Cardiac fibroblast (primary cell): ENCODE measurements at regions not wholly inside any gene's neighbourhood (a gene's known extent, or its start where the extent isn't known, plus 50 kb on each side); places are given as distances from the start of the nearest gene placed in this dataset.
A peak's percentile ranks its signal among the peaks of the same experiment; 100 is the strongest.
"Not testable (repeated sequence)": the region's sequence is repeated elsewhere in the genome, so short reads cannot be mapped to it uniquely, and the experiment has no call there.

ENCODE experiments used
- DNase-seq, 2 donors: peaks; one replicate each; pipeline versions ENCODE4 v3.0.0 to v3.0.0-alpha.2; 2010; ENCODE audit warnings: low read depth in 2 of 2
- H3K4me3 ChIP-seq, 2 donors: replicated peaks in 1 of 2; 1 replicate in 1 of 2; 2 replicates in 1 of 2; pipeline ENCODE4 v1.5.1; 2011; ENCODE audit warnings: low read depth in 2 of 2, low read length in 2 of 2, mild to moderate bottlenecking in 2 of 2, moderate library complexity in 1 of 2
- TF ChIP-seq, protein P1 (sequence below): IDR thresholded peaks from one replicate; pipeline ENCODE4 v1.5.1; 2011; ENCODE audit warnings: low read depth, mild to moderate bottlenecking, low read length, inconsistent platforms

GRCh38 chr4:131609039-131609438 is 1540.1 kb upstream of the PCDH10 start:
- TF ChIP-seq, protein P1, sequence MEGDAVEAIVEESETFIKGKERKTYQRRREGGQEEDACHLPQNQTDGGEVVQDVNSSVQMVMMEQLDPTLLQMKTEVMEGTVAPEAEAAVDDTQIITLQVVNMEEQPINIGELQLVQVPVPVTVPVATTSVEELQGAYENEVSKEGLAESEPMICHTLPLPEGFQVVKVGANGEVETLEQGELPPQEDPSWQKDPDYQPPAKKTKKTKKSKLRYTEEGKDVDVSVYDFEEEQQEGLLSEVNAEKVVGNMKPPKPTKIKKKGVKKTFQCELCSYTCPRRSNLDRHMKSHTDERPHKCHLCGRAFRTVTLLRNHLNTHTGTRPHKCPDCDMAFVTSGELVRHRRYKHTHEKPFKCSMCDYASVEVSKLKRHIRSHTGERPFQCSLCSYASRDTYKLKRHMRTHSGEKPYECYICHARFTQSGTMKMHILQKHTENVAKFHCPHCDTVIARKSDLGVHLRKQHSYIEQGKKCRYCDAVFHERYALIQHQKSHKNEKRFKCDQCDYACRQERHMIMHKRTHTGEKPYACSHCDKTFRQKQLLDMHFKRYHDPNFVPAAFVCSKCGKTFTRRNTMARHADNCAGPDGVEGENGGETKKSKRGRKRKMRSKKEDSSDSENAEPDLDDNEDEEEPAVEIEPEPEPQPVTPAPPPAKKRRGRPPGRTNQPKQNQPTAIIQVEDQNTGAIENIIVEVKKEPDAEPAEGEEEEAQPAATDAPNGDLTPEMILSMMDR, result no peak
- H3K4me3 ChIP-seq, result no peak overlapping the region
- DNase-seq, result peak; percentile 17 to 26

GRCh38 chr4:131610517-131610916 is 1538.6 kb upstream of the PCDH10 start:
- not testable (repeated sequence) for H3K4me3 ChIP-seq
- peak; percentile 76 to 81 for DNase-seq

- TF ChIP-seq, protein P1, result no peak
- DNase-seq, result no peak
- no peak overlapping the region for H3K4me3 ChIP-seq
Observed at GRCh38 chr4:131613086-131613823, 1535.8 kb upstream of the PCDH10 start.

DNA sequence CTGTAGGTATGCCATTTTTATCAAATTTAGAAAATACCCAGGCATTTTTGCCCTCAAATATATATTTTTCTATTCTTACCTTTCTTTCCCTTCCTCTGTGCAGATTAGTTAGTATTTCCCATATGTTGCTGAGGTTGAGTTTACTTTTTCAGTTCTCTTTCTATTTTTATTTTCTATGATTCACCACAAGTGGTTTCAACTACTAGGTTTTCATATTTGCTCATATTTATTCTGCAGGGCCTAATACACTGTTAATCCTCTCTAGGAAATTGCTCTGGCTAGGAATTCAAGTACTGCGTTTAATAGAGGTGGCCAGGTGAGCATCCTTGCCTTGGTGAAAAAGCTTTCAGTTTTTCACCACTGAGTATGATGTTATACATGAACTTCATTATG is 1535.3 kb upstream of the PCDH10 start:
- DNase-seq, result no peak
- no peak overlapping the region for H3K4me3 ChIP-seq
- TF ChIP-seq, protein P1, result no peak

DNA sequence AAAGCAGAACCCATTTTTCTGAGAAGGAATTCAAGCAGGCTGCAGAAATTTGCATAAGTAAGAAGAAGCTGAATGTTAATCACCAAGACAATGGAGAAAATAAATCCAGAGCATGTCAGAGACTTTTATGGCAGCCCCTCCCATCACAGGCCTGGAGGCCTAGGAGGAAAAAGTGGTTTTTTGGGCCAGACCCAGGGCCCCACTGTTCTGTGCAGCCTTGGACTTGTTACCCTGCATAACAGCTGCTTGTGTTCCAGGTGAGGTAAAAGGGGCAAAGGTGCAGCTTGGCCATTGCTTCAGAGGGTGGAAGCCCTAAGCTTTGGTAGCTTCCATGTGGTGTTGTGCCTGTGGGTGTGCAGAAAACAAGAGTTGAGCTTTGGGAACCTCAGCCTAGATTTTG is 1516.2 kb upstream of the PCDH10 start:
- H3K4me3 ChIP-seq, result no peak overlapping the region
- no peak for DNase-seq
- TF ChIP-seq, protein P1, result no peak

GRCh38 chr4:131635191-131635590 is 1513.9 kb upstream of the PCDH10 start:
- DNase-seq, result no peak
- no peak overlapping the region for H3K4me3 ChIP-seq
- TF ChIP-seq, protein P1, result no peak

- DNase-seq, result no peak
- no peak overlapping the region for H3K4me3 ChIP-seq
- TF ChIP-seq, protein P1, result no peak
Observed at GRCh38 chr4:131638781-131639180, 1510.3 kb upstream of the PCDH10 start.
